ENCODE measurements at regions not wholly inside any gene's neighbourhood (a gene's known extent, or its start where the extent isn't known, plus 50 kb on each side); places are given as distances from the start of the nearest gene placed in this dataset.

DNA sequence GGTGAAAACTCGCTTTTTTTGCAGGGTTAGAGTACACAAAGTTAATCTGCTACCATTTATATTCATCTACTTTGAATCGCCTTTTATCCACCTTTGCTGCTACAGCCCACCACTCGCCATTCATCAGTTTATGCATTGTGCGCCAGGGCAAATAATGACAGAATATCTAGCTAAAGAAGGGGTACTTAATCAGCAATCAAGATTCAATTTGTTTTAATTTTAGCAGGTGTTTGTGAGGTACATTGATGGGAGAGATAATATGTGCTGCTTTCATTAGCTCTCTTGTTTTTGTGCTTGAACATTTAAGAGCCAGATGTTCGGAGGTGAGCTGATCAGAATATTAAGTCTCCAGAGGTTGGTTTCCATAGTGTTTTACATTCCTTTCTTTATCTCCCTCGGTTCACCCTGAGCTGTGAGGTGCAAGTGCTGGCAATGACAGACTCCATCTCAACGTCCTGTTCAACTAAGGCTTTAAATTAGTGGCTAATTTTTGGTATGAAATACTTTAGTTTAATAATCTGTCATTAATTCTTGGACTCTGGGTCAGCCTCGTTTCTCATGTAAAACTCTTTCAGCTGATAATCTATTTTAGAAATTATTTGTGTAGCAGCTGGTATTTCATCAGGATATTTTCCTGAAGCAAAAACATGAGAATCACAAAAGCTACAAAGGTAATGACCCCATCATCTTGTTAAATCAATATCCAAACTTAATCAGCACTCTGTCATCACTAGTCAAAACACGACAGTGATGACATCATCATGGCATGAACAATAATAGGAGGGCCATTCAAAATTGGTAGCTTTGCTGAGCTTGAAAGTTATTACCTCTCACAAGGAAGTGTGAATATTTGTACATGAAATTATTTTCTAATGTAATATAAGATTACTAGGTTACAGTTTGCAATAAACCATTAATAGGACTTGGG lies 479.9 kb upstream of the FANCL start:
- no peak for TF ChIP-seq CEBPB (IDR thresholded peaks at IDR 0.05)
- no peak for TF ChIP-seq TP53 (CRISPR knock-in tag; IDR thresholded peaks at IDR 0.05)
- TF ChIP-seq RAD21 (conservative IDR thresholded peaks at IDR 0.05 in 1 of 2, IDR thresholded peaks at IDR 0.05 in 1 of 2) = no peak
- no peak for TF ChIP-seq MAX (IDR thresholded peaks at IDR 0.05)
- TF ChIP-seq SMC3 (IDR thresholded peaks at IDR 0.05) = no peak
- TF ChIP-seq ZNF302 (CRISPR knock-in tag; IDR thresholded peaks at IDR 0.05) = no peak
- TF ChIP-seq ELK1 (IDR thresholded peaks at IDR 0.05; ENCODE audit: low read depth, low read length) = no peak
- no peak for TF ChIP-seq RFX5 (IDR thresholded peaks at IDR 0.05)
- no peak for TF ChIP-seq FOXS1 (CRISPR knock-in tag; IDR thresholded peaks at IDR 0.05)
- no peak for TF ChIP-seq POLR2A (IDR thresholded peaks at IDR 0.05; ENCODE audit: low read length)
- TF ChIP-seq MYC (IDR thresholded peaks at IDR 0.05; ENCODE audit: borderline replicate concordance, low read length) = no peak
- no peak for TF ChIP-seq CHD2 (IDR thresholded peaks at IDR 0.05; ENCODE audit: low read length, partially characterized antibody)
- no peak for TF ChIP-seq CBX2 (IDR thresholded peaks at IDR 0.05; ENCODE audit: borderline replicate concordance, low read depth)
- no peak for TF ChIP-seq KDM5A (IDR thresholded peaks at IDR 0.05)
- no peak for TF ChIP-seq ESRRA (IDR thresholded peaks at IDR 0.05; ENCODE audit: borderline replicate concordance, low read length)
- TF ChIP-seq, protein P1, sequence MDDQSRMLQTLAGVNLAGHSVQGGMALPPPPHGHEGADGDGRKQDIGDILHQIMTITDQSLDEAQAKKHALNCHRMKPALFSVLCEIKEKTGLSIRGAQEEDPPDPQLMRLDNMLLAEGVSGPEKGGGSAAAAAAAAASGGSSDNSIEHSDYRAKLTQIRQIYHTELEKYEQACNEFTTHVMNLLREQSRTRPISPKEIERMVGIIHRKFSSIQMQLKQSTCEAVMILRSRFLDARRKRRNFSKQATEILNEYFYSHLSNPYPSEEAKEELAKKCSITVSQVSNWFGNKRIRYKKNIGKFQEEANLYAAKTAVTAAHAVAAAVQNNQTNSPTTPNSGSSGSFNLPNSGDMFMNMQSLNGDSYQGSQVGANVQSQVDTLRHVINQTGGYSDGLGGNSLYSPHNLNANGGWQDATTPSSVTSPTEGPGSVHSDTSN (IDR thresholded peaks at IDR 0.05) = no peak
- no peak for TF ChIP-seq RARB (CRISPR knock-in tag; IDR thresholded peaks at IDR 0.05)
- no peak for TF ChIP-seq ZC3H11A (IDR thresholded peaks at IDR 0.05)
- ChIA-PET CTCF (no interaction called here), POLR2A (no interaction called here)
- H3K27ac ChIP-seq = no peak overlapping the region
- no peak overlapping the region for H3K4me2 ChIP-seq
- no peaks in the 10 kb centered on the region for H3K4me1 ChIP-seq
- WGBS (ENCODE audit: missing lambda C conversion rate) = 19% methylated on average over 9 of the region's 9 CpGs
- DNase-seq (ENCODE audit: low read depth in 1 of 2, low spot score in 1 of 2) = no peak
- no peak for ATAC-seq
- H3K9me3 ChIP-seq = no peaks in the 10 kb centered on the region
- no peak for FAIRE-seq
- no peak overlapping the region for H3K4me3 ChIP-seq

- Histone ChIP-seq H3K4me1 (no peaks in the 10 kb centered on the region), H3K9me3 (no peaks in the 10 kb centered on the region), H3K4me2 (no peak overlapping the region), H3K27ac (no peak overlapping the region), H3K4me3 (no peak overlapping the region)
- FAIRE-seq (no peak), DNase-seq (ENCODE audit: low read depth in 1 of 2, low spot score in 1 of 2) (no peak), ATAC-seq (no peak)
- WGBS (ENCODE audit: missing lambda C conversion rate) = 31% methylated on average over 3 of the region's 3 CpGs
- TF ChIP-seq RFX5 (IDR thresholded peaks at IDR 0.05) (no peak), EP300 (IDR thresholded peaks at IDR 0.05) (no peak), ZSCAN20 (CRISPR knock-in tag; IDR thresholded peaks at IDR 0.05) (no peak), HDAC2 (IDR thresholded peaks at IDR 0.05) (no peak), SMC3 (IDR thresholded peaks at IDR 0.05) (no peak), RAD21 (conservative IDR thresholded peaks at IDR 0.05 in 1 of 2, IDR thresholded peaks at IDR 0.05 in 1 of 2) (no peak), FOSL2 (IDR thresholded peaks at IDR 0.05) (no peak), FOSL2 (CRISPR knock-in tag; IDR thresholded peaks at IDR 0.05) (no peak), MAX (IDR thresholded peaks at IDR 0.05) (no peak), ESRRA (IDR thresholded peaks at IDR 0.05; ENCODE audit: borderline replicate concordance, low read length) (no peak), HOXB13 (CRISPR knock-in tag; IDR thresholded peaks at IDR 0.05; ENCODE audit: low read depth) (no peak), CHD4 (IDR thresholded peaks at IDR 0.05; ENCODE audit: borderline replicate concordance) (no peak)
- POLR2A ChIA-PET = no interaction called here
- CTCF ChIA-PET = interaction anchor here (1.3 kb wide), 1 partner anchor 149 kb away, joined by 3 read pairs; no protein-coding TSS in a partner anchor
Measured at GRCh38 chr2:58720033-58720769, 479.1 kb upstream of the FANCL start.

Measured in A549 (cell line).